ENCODE measurements at regions not wholly inside any gene's neighbourhood (a gene's known extent, or its start where the extent isn't known, plus 50 kb on each side); places are given as distances from the start of the nearest gene placed in this dataset.
A peak's percentile ranks its signal among the peaks of the same experiment; 100 is the strongest.

DNA sequence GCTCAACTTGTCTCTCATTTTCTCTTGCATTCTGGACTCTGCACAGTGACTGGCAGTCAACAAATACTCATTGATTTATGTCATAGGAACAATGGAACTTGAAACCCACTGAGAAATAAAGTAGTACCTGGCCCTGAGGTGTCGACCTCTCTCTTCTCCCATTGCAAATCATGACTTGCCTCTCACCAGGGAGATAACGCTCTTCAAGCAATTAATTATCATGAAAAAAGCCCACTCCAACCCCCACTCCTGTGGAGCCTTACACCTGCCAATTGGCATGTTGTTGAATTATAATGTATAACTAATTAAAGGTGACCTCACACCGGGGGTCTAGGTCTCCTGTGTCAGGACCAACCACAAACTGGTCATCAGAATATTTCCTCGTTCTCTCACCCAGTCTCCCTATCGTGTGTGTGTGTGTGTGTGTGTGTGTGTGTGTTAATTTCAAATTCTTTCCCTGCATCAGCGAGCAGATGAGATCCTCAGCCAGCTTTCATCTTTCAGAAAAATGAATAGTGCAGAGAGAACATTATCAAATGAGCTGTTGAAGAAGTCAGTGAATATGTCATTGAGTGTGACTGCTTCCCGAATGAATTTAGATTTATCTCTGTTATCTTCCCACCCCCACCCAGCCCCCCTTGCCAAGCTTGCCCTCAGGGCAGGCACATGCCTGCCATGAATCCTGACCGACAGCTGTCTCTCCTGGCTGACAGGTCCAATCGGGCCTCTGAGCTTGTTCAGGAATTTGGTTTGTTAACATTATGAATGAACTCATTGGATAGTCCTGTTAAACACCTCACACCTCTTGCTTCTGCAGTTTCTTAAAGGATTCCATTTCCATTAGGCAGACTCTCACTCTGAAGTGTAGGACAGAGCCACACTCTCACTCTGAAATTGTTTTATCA lies 357.4 kb downstream of the INSC start:
- peaks cover 3% of the 10 kb centered on the region for H3K9me3 Mint-ChIP-seq (ENCODE audit: unreplicated experiment)
- H3K36me3 Mint-ChIP-seq (ENCODE audit: unreplicated experiment): no peaks in the 10 kb centered on the region
- TF ChIP-seq, protein P1, sequence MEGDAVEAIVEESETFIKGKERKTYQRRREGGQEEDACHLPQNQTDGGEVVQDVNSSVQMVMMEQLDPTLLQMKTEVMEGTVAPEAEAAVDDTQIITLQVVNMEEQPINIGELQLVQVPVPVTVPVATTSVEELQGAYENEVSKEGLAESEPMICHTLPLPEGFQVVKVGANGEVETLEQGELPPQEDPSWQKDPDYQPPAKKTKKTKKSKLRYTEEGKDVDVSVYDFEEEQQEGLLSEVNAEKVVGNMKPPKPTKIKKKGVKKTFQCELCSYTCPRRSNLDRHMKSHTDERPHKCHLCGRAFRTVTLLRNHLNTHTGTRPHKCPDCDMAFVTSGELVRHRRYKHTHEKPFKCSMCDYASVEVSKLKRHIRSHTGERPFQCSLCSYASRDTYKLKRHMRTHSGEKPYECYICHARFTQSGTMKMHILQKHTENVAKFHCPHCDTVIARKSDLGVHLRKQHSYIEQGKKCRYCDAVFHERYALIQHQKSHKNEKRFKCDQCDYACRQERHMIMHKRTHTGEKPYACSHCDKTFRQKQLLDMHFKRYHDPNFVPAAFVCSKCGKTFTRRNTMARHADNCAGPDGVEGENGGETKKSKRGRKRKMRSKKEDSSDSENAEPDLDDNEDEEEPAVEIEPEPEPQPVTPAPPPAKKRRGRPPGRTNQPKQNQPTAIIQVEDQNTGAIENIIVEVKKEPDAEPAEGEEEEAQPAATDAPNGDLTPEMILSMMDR (IDR thresholded peaks at IDR 0.05; ENCODE audit: partially characterized antibody, unreplicated experiment): no peak
- H3K4me1 Mint-ChIP-seq (ENCODE audit: low read depth, unreplicated experiment): peaks cover 8% of the 10 kb centered on the region
- H3K27me3 Mint-ChIP-seq (ENCODE audit: unreplicated experiment): peaks cover under 1% of the 10 kb centered on the region
- no peak overlapping the region for H3K27ac Mint-ChIP-seq (ENCODE audit: unreplicated experiment)
- DNase-seq: no peak
- no peak overlapping the region for H3K4me3 Mint-ChIP-seq (ENCODE audit: unreplicated experiment)

- Mint-ChIP-seq H3K9me3 (ENCODE audit: unreplicated experiment) (peaks cover 3% of the 10 kb centered on the region), H3K36me3 (ENCODE audit: unreplicated experiment) (no peaks in the 10 kb centered on the region)
Measured at GRCh38 chr11:15473954-15474837, 359.5 kb downstream of the INSC start.

GRCh38 chr11:15476371-15476917 lies 361.7 kb downstream of the INSC start:
- Mint-ChIP-seq H3K4me1 (ENCODE audit: low read depth, unreplicated experiment) (peaks cover 8% of the 10 kb centered on the region), H3K36me3 (ENCODE audit: unreplicated experiment) (no peaks in the 10 kb centered on the region), H3K27me3 (ENCODE audit: unreplicated experiment) (no peaks in the 10 kb centered on the region), H3K9me3 (ENCODE audit: unreplicated experiment) (peaks cover 3% of the 10 kb centered on the region), H3K4me3 (ENCODE audit: unreplicated experiment) (no peak overlapping the region), H3K27ac (ENCODE audit: unreplicated experiment) (no peak overlapping the region)
- TF ChIP-seq, protein P1 (IDR thresholded peaks at IDR 0.05; ENCODE audit: partially characterized antibody, unreplicated experiment): no peak
- DNase-seq: peak; percentile 39

More at GRCh38 chr11:15473954-15474837, 359.5 kb downstream of the INSC start:
- DNase-seq: no peak
- TF ChIP-seq, protein P1 (IDR thresholded peaks at IDR 0.05; ENCODE audit: partially characterized antibody, unreplicated experiment): no peak
- H3K27me3 Mint-ChIP-seq (ENCODE audit: unreplicated experiment): no peaks in the 10 kb centered on the region
- no peak overlapping the region for H3K4me3 Mint-ChIP-seq (ENCODE audit: unreplicated experiment)
- H3K4me1 Mint-ChIP-seq (ENCODE audit: low read depth, unreplicated experiment): peaks cover 8% of the 10 kb centered on the region
- no peak overlapping the region for H3K27ac Mint-ChIP-seq (ENCODE audit: unreplicated experiment)

- Mint-ChIP-seq H3K4me1 (ENCODE audit: low read depth, unreplicated experiment) (no peaks in the 10 kb centered on the region), H3K9me3 (ENCODE audit: unreplicated experiment) (no peaks in the 10 kb centered on the region), H3K36me3 (ENCODE audit: unreplicated experiment) (no peaks in the 10 kb centered on the region), H3K27ac (ENCODE audit: unreplicated experiment) (no peak overlapping the region), H3K27me3 (ENCODE audit: unreplicated experiment) (no peaks in the 10 kb centered on the region), H3K4me3 (ENCODE audit: unreplicated experiment) (no peak overlapping the region)
- DNase-seq: no peak
- TF ChIP-seq, protein P1 (IDR thresholded peaks at IDR 0.05; ENCODE audit: partially characterized antibody, unreplicated experiment): no peak
Measured at GRCh38 chr11:15481871-15482270, 367.1 kb downstream of the INSC start.

Data from glutamatergic neuron (in vitro differentiated cells).